GM23338 (cell line): ENCODE measurements at regions not wholly inside any gene's neighbourhood (a gene's known extent, or its start where the extent isn't known, plus 50 kb on each side); places are given as distances from the start of the nearest gene placed in this dataset.

Experiments
- ATAC-seq: fragments of 200-7000 bp; cut with Tn5 transposase; 3 replicates; pipeline ENCODE4 v1.9.1; 2020
- DNase-seq: peaks from one replicate; pipeline ENCODE4 v3.0.0-alpha.2; 2015; ENCODE audit warnings: low spot score
- H2AFZ ChIP-seq: fragments of 200-600 bp; sonication (generic); 2 replicates; pipeline ENCODE4 v1.8.0; 2016; ENCODE audit warnings: antibody characterized with exemption, mild to moderate bottlenecking, moderate library complexity
- H3F3A ChIP-seq: fragments of 200-600 bp; sonication (generic); replicated peaks from 2 replicates; pipeline ENCODE4 v1.8.0; 2017; ENCODE audit warnings: antibody characterized with exemption, mixed run types, low read depth
- H3K27ac ChIP-seq: fragments of 200-600 bp; sonication (generic); 2 replicates; pipeline ENCODE4 v1.6.1; 2016; ENCODE audit warnings: low read depth
- H3K27me3 ChIP-seq: fragments of 200-600 bp; sonication (generic); 2 replicates; pipeline ENCODE4 v1.8.0; 2016; ENCODE audit warnings: mild to moderate bottlenecking, mixed run types, moderate library complexity; ENCODE audit not compliant: insufficient read depth
- H3K36me3 ChIP-seq: fragments of 200-600 bp; sonication (generic); 2 replicates; pipeline ENCODE4 v1.8.0; 2016; ENCODE audit warnings: mild to moderate bottlenecking; ENCODE audit not compliant: insufficient read depth
- H3K4me1 ChIP-seq: fragments of 200-600 bp; sonication (generic); 2 replicates; pipeline ENCODE4 v1.8.0; 2016; ENCODE audit warnings: mild to moderate bottlenecking, moderate library complexity; ENCODE audit not compliant: insufficient read depth
- H3K4me2 ChIP-seq: fragments of 200-600 bp; sonication (generic); 2 replicates; pipeline ENCODE4 v1.7.1; 2017; ENCODE audit warnings: mixed run types
- H3K4me3 ChIP-seq: fragments of 200-600 bp; sonication (generic); 2 replicates; pipeline ENCODE4 v1.6.1; 2016; ENCODE audit warnings: mixed run types
- H3K79me2 ChIP-seq: fragments of 200-600 bp; sonication (generic); replicated peaks from 2 replicates; pipeline ENCODE4 v1.8.0; 2017; ENCODE audit warnings: mild to moderate bottlenecking; ENCODE audit not compliant: insufficient read depth
- H3K9me2 ChIP-seq: fragments of 200-600 bp; sonication (generic); 2 replicates; pipeline ENCODE4 v1.8.0; 2017; ENCODE audit not compliant: insufficient read depth
- H4K20me1 ChIP-seq: fragments of 200-600 bp; sonication (generic); replicated peaks from 2 replicates; pipeline ENCODE4 v1.8.0; 2017; ENCODE audit warnings: mild to moderate bottlenecking; ENCODE audit not compliant: insufficient read depth
- H3K27ac Mint-ChIP-seq: 2 replicates; pipeline ENCODE4 v1.8.0; 2020; ENCODE audit warnings: inconsistent platforms, mild to moderate bottlenecking, moderate library complexity, mixed read lengths
- H3K27me3 Mint-ChIP-seq: 3 replicates; pipeline ENCODE4 v1.8.0; 2022; ENCODE audit warnings: low read depth, mild to moderate bottlenecking, moderate library complexity, mixed read lengths, inconsistent platforms; ENCODE audit not compliant: insufficient read depth, poor library complexity
- H3K36me3 Mint-ChIP-seq: 3 replicates; pipeline ENCODE4 v1.8.0; 2021; ENCODE audit warnings: low read depth, mild to moderate bottlenecking, inconsistent platforms, moderate library complexity, mixed read lengths
- H3K4me1 Mint-ChIP-seq: 3 replicates; pipeline ENCODE4 v1.8.0; 2020; ENCODE audit warnings: mild to moderate bottlenecking, inconsistent platforms, mixed read lengths
- H3K4me3 Mint-ChIP-seq: 3 replicates; pipeline ENCODE4 v1.8.0; 2021; ENCODE audit warnings: moderate library complexity, mild to moderate bottlenecking, inconsistent platforms, mixed read lengths
- H3K9me3 Mint-ChIP-seq: 3 replicates; pipeline ENCODE4 v1.8.0; 2020; ENCODE audit warnings: moderate library complexity, mild to moderate bottlenecking, inconsistent platforms, mixed read lengths
- CREB1 ChIP-seq: fragments of 250-450 bp; sonication (Bioruptor Pico); IDR thresholded peaks from 2 replicates; pipeline ENCODE4 v1.5.0; 2020; ENCODE audit warnings: low read depth, mild to moderate bottlenecking, moderate library complexity
- ETS1 ChIP-seq: IDR thresholded peaks from 2 replicates; pipeline ENCODE4 v1.6.1; 2016; ENCODE audit warnings: antibody characterized with exemption
- EZH2 ChIP-seq: fragments of 200-600 bp; sonication (generic); IDR thresholded peaks from one replicate; pipeline ENCODE4 v1.8.0; 2017; ENCODE audit warnings: antibody characterized with exemption, mild to moderate bottlenecking, low read depth; ENCODE audit not compliant: unreplicated experiment
- EZH2phosphoT487 ChIP-seq: fragments of 200-600 bp; sonication (generic); IDR thresholded peaks from one replicate; pipeline ENCODE4 v1.8.1; 2018; ENCODE audit warnings: antibody characterized with exemption; ENCODE audit not compliant: unreplicated experiment
- JUNB ChIP-seq: IDR thresholded peaks from one replicate; pipeline ENCODE4 v1.6.1; 2016; ENCODE audit warnings: antibody characterized with exemption; ENCODE audit not compliant: unreplicated experiment
- NANOG ChIP-seq: IDR thresholded peaks from 2 replicates; pipeline ENCODE4 v1.6.1; 2016; ENCODE audit warnings: antibody characterized with exemption, borderline replicate concordance
- POLR2AphosphoS5 ChIP-seq: IDR thresholded peaks from 2 replicates; pipeline ENCODE4 v1.6.1; 2016; ENCODE audit warnings: antibody characterized with exemption, low read depth
- REST ChIP-seq: IDR thresholded peaks from one replicate; pipeline ENCODE4 v1.6.1; 2018; ENCODE audit warnings: antibody characterized with exemption; ENCODE audit not compliant: unreplicated experiment
- ZNF114 ChIP-seq: fragments of 250-450 bp; sonication (Bioruptor Pico); IDR thresholded peaks from 2 replicates; pipeline ENCODE4 v1.5.0; 2020; ENCODE audit warnings: mild to moderate bottlenecking, moderate library complexity
- ZNF331 ChIP-seq: fragments of 250-450 bp; sonication (Bioruptor Pico); IDR thresholded peaks from 2 replicates; pipeline ENCODE4 v1.5.0; 2020; ENCODE audit warnings: low read depth, mild to moderate bottlenecking, moderate library complexity

- TF ChIP-seq EZH2phosphoT487, result no peak
- 0 out of 2 replicates have a peak overlapping the region, but pooled peaks have one; percentile 45 for H3K27ac ChIP-seq
Observed at GRCh38 chr10:21329995-21330627, 195.4 kb downstream of the SKIDA1 start.

GRCh38 chr10:21327289-21327993 lies 198.0 kb downstream of the SKIDA1 start:
- Mint-ChIP-seq H3K4me1 (peaks cover 12% of the 10 kb centered on the region; the same call in 2 of the 3 replicates), H3K4me3 (no peak overlapping the region), H3K27me3 (peaks cover 13% of the 10 kb centered on the region), H3K27ac (0 out of 2 replicates have a peak overlapping the region, but pooled peaks have one; percentile 13), H3K36me3 (no peaks in the 10 kb centered on the region), H3K9me3 (no peaks in the 10 kb centered on the region)
- Histone ChIP-seq H3K9me2 (no peaks in the 10 kb centered on the region), H4K20me1 (no peaks in the 10 kb centered on the region), H3F3A (peaks cover 16% of the 10 kb centered on the region; the same call in 1 of the 2 replicates), H3K4me1 (peaks cover 19% of the 10 kb centered on the region; the same call in 1 of the 2 replicates), H2AFZ (peak overlapping the region; percentile 90), H3K79me2 (no peaks in the 10 kb centered on the region), H3K27ac (peak overlapping the region; percentile 70), H3K36me3 (no peaks in the 10 kb centered on the region), H3K4me3 (no peak overlapping the region), H3K27me3 (no peaks in the 10 kb centered on the region), H3K4me2 (no peak overlapping the region)
- ATAC-seq (peak; percentile 68), DNase-seq (no peak)
- TF ChIP-seq ETS1 (no peak), NANOG (no peak), EZH2 (no peak), JUNB (no peak), ZNF331 (CRISPR knock-in tag) (no peak), POLR2AphosphoS5 (no peak), REST (no peak), CREB1 (no peak), ZNF114 (no peak), EZH2phosphoT487 (no peak)

More at GRCh38 chr10:21329995-21330627, 195.4 kb downstream of the SKIDA1 start:
- H3K4me3 ChIP-seq, result no peak overlapping the region
- Mint-ChIP-seq H3K4me3 (no peak overlapping the region), H3K4me1 (peaks cover 16% of the 10 kb centered on the region; the same call in 2 of the 3 replicates), H3K9me3 (no peaks in the 10 kb centered on the region), H3K27me3 (peaks cover 16% of the 10 kb centered on the region), H3K36me3 (no peaks in the 10 kb centered on the region), H3K27ac (no peak overlapping the region)
- DNase-seq (no peak), ATAC-seq (no peak)
- no peaks in the 10 kb centered on the region for H3K79me2 ChIP-seq
- H3F3A ChIP-seq, result peaks cover 22% of the 10 kb centered on the region; the same call in 1 of the 2 replicates
- H4K20me1 ChIP-seq, result no peaks in the 10 kb centered on the region
- peak overlapping the region; percentile 47; the same call in 1 of the 2 replicates for H2AFZ ChIP-seq
- no peaks in the 10 kb centered on the region for H3K9me2 ChIP-seq
- H3K36me3 ChIP-seq, result no peaks in the 10 kb centered on the region
- no peaks in the 10 kb centered on the region for H3K27me3 ChIP-seq
- H3K4me1 ChIP-seq, result peaks cover 21% of the 10 kb centered on the region
- no peak overlapping the region for H3K4me2 ChIP-seq
